Testis (tissue), 2 donors: ENCODE measurements at regions not wholly inside any gene's neighbourhood (a gene's known extent, or its start where the extent isn't known, plus 50 kb on each side); places are given as distances from the start of the nearest gene placed in this dataset.

Source experiments
- POLR2A ChIP-seq: fragments of 450-650 bp; IDR thresholded peaks from one replicate; pipeline ENCODE4 v1.6.1; 2017; ENCODE audit warnings: antibody characterized with exemption, mild to moderate bottlenecking, moderate library complexity
- TF ChIP-seq, protein P1 (sequence below), 3 experiments: fragments of 450-650 bp in 2 of 3; fragments of 200-600 bp in 1 of 3; sonication (generic) in 1 of 3; IDR thresholded peaks; one replicate each; pipeline ENCODE4 v1.5.1; 2016 to 2019; ENCODE audit warnings: antibody characterized with exemption in 3 of 3, mild to moderate bottlenecking in 2 of 3, moderate library complexity in 1 of 3

DNA sequence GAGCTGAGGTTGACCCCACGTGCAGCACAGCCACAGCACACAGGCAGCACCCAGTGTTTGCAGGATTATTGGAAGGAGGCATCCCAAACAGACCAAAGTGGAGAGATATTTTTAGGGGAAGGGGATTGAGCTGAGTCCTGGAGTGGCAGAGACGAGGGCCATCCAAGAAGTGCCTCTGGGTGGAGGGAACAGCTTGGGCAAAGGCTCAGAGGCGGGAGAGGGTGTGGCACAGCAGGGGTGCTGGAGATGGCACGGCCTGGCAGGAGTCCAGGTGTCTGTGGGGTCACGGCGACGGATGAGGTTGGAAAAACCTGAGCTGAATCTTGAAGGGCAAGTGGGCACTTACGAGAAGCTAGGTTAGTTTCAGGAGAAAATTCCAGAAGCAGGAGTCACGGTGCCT lies 60.6 kb downstream of the INHBB start:
- TF ChIP-seq, protein P1, sequence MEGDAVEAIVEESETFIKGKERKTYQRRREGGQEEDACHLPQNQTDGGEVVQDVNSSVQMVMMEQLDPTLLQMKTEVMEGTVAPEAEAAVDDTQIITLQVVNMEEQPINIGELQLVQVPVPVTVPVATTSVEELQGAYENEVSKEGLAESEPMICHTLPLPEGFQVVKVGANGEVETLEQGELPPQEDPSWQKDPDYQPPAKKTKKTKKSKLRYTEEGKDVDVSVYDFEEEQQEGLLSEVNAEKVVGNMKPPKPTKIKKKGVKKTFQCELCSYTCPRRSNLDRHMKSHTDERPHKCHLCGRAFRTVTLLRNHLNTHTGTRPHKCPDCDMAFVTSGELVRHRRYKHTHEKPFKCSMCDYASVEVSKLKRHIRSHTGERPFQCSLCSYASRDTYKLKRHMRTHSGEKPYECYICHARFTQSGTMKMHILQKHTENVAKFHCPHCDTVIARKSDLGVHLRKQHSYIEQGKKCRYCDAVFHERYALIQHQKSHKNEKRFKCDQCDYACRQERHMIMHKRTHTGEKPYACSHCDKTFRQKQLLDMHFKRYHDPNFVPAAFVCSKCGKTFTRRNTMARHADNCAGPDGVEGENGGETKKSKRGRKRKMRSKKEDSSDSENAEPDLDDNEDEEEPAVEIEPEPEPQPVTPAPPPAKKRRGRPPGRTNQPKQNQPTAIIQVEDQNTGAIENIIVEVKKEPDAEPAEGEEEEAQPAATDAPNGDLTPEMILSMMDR (IDR thresholded peaks at IDR 0.05), result no peak
- no peak for TF ChIP-seq POLR2A
